Left lobe of liver (tissue), 2 donors: ENCODE measurements at regions not wholly inside any gene's neighbourhood (a gene's known extent, or its start where the extent isn't known, plus 50 kb on each side); places are given as distances from the start of the nearest gene placed in this dataset.

ENCODE experiments used
- ATAC-seq: fragments of 200-7000 bp; cut with Tn5 transposase; one replicate; pipeline ENCODE4 v1.9.1; 2020; ENCODE audit warnings: mild to moderate bottlenecking, moderate library complexity
- DNase-seq: peaks from one replicate; pipeline ENCODE4 v3.0.0-alpha.2; 2020; ENCODE audit warnings: low spot score
- donor health status: DM: no; HTN: no; CAD: no; lungs with moderate emphysema.
- donor health status: DM: no; HTN: yes; CAD: no.

DNA sequence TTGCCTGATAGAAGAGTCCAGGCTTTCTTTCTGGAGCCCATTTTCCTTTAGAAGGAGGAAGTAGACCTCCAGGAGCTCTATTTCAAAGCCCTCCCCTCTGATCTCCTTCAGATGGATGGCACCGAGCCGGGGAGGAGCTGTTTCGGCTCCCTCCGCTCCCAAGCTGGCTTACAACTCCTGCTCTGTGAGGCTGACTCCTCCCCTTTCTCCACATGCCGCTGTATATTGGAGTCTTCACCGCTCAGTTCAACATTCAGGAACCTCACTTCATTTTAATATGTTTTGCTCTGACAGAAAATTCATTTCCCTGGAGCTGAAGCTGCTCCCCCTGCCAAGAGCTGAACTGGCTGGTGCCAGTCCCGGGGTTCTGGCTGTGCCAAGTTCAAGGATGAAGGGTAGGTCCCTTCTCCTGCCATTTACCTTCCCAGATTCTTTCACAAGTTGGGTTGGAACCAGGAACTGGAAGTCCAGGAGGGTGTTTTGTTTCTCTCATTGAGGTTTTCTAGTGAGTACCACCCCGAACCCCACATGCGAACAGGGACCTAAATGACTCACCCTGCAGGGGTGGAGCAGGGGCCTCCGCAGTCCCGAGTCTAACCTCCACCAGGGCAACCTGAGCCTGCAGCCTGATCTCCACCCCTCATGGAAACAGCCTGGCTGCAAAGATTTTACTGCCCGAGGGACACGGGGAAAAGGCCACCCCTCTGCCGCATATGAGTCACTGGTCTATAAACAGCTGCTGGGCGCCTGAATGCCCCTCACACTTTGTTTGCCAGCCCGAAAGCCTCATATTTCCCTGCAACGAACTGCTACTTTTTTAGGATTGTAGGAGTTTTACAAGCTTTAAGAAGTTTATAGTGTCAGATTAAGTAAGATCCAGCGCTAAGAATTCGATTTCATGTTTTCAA lies 68.6 kb upstream of the FOXA2 start:
- ATAC-seq = no peak
- DNase-seq = no peak

DNA sequence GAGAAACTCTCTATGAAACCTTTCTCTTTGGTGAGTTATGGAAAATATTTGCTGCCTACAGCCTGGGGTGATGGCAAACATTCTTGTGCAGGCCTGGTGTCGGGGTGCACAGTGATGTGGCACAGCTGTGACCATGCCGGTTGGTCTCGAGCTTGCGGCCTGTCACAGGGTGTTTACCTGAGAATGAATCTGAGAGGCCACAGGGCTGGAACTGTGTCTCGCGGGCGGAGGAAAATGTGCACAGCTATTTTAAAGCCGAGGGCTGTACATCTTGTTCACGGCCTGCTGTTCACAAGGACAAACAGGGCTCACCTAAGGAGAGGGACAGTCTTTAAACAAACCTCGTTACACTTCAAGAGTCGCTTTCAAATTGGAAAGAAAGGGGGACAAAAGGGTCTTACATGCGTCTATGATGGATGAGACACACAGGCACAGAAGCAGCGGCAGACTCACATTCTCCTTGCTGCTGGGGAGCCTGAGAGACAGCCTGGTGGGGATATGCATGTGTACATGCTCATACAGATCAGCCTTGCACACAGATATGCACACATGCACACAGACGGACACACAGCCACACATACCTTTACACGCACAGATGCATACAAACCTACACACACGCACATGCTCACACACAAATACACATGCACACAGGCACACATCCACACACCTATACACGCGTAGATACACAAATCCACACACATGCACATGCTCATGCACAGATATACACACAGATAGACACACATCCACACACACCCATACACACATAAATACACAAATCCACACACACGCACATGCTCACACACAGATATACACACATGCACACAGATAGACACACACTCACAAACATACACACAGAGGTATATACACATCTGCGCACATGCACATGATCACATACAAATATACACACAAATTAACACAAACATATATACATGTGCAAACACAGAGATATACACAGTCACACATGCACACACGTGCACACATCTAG lies 69.6 kb upstream of the FOXA2 start:
- DNase-seq (no peak), ATAC-seq (no peak)

DNA sequence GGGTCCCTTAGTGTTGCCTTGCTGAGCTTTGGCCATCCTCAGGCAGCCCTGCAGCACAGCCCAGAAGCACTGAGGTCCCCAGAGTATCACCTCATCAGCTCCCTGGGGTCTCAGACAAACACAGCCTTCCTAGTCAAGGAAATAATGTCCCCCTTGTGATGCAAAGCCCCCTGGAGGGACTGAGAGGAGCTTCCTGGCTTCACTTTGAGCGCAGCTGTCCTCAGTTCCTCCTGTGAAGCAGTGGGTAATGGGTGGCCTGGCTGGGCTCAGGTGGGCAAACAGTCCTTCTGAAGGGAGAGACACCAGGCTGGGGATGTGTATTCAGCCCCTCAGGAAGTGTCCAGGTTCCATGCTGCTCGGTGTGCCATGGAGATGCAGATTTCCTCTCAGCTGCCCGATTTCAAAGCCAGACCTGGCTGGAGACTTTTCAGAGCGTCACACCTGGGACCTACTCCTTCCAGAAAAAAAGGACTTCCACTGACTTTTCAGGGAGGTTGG lies 79.2 kb upstream of the FOXA2 start:
- DNase-seq (no peak), ATAC-seq (no peak)

DNA sequence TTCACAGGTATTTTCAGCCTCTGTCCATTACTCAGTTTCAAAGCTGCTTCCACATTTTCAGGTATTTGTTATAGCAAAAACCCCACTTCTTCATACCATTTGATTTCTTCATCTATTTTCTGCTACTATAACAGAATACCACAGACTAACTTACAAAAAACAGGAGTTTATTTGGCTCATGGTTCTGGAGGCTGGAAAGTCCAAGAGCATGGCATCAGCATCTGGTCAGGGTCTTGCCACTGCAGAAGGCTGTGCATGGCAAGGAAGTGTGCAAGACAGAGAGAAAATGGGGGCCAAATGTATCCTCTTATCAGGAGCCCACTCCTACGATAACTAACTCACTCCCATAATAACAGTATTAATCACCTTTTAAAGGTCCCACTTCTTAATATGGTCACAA lies 82.8 kb upstream of the FOXA2 start:
- DNase-seq (no peak), ATAC-seq (no peak)

DNA sequence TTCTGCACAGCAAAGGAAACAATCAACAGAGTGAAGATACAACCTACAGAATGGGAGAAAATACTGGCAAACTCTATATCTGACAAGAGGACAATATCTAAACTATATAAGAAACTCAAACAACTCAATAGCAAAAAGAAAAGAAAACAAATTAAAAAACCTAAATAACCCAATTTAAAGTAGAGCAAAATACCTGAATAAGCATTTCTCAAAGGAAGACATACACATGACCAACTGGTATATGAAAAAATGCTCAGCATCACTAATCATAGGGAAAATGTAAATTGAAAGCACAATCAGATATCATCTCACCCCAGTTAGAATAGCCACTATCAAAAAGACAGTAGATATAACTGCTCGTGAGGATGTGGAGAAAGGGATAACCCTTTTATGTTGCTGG lies 87.8 kb upstream of the FOXA2 start:
- ATAC-seq (no peak), DNase-seq (no peak)

DNA sequence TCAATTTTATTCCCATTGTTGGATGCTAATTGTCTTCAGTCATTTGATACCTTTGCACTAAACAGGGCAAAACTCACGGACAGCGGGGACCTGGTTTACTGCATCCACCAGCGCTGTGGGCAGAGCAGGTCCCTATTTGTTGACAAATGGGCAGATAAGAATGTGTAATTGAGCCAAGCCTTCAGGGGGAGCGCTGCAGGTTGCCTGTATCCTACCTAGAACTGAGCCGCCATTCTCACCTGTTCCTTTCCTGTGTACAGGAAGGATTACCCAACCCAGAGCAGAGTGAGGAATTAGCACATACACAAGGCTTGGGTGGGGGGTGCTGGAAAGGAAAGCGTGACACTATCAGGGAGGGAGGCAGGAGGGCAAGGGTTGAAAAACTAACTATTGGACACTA lies 89.1 kb upstream of the FOXA2 start:
- DNase-seq = no peak
- ATAC-seq = no peak

DNA sequence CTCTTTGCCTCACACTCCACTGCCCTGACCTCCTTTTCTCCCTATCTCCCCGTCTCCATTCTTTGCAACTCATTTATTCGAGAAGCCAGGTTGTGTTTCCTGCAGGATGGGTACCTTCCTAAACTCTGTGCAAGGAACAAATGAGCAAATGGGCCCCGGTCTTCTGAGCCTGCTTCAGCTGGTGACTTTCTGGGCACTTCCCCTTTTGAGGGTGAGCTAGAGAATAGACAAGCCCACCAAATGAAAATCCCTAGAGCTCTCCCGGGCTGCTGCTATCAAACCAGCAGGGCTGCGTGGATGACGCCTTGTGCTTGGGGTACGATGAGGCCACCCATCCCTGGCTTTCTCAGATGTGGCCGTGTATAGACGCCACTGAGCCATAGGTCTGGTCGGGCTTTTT lies 91.0 kb upstream of the FOXA2 start:
- DNase-seq (no peak), ATAC-seq (no peak)

DNA sequence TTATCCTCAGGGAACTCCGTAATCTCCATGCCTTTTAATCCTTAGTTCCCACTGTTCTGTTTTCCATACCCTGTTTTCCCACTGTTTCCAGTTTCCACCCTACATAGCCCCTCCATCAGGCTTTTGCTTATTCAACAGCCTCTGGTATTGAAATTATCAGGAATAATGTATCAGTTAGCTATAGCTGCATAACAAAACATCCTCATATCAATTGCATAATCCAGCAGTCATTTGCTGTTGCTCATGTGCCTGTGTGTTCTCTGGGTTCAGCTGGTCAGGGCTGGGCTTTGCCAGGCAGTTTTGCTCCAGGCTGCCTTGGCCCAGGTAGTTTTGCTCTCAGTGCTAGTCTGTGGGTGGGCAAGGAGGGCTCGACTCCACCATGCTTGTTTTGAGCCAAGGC lies 94.3 kb upstream of the FOXA2 start:
- no peak for DNase-seq
- ATAC-seq = no peak

DNA sequence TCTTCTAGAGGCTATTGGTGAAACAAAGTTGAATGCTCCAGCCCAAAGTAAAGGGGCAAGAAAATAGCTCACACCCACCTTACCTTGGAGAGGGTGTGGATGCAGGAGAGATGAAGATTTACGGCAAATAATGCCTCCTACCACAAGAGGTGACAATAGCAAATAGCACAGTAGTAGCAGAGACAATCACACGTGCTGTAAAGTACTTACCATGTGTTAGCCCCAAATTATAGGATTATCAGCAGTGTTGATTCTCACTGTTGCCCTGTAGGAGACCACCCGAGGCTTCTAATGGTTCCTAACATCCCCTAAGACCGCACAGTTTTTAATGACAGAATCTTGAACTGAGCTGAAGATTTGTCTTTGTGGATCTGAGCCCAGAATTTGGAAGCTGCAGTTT lies 94.8 kb upstream of the FOXA2 start:
- ATAC-seq = no peak
- DNase-seq = no peak

DNA sequence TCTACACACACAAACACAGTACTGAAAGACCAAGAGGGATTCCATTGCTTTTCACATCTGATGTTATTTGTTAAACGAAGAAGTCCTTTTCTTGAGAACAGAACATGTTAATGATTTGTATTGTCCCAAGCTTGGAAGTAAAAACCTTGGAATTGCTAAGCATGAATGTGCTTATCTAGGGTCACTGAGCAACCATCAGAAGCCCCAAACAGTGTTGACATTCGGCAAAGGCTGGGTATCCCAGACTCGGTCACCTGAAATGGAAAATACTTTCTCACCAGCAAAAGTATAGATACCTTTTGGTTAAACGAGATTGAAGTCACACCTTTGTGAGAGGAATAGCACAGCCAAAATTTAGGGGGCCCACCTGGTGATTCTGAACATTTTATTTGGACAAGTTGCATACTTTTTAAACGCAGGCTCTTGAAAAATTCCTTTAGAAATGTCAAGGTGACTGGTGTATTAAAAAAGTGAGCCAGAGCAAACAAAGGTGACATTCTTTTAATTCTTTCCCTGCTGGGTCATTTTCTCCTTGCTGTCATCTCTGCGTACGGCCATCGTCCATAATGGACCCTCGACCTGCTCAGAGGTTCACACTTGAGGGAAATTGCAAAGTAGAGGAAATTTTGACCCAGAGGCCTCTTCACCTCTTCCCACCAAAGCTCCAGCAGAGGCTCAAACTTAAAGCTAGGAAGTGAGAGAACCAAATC lies 95.8 kb upstream of the FOXA2 start:
- ATAC-seq (no peak), DNase-seq (no peak)

DNA sequence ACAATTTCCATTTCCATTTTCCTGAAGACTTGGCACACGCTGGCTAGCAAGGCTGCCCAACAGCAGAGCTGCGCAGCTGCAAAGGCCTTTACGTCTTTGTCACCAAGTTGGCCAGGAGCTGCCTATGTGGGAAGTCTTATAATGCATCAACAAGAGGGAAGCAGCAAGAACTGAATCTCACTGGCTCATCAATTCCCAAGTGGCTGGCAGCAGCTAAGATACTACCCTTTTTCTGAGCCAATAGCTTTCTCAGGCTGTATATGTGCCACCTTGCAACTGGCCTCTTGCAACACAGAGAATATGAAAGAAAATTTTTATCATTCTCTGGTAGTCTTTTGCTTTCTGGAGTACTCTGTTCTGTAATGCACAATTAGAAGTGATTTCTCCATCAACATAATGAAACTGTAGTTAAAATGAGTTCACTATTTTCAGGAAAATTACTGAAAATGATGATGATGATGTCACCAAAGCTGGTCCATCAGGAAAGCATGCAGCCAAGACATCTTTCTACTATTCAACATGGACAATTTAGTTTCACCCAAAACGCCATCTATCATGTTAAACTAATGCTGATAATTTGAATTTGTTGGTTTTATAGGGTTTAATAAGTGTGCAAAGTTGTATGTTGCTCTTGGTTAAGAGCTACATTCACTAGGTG lies 97.3 kb upstream of the FOXA2 start:
- DNase-seq (no peak), ATAC-seq (no peak)

DNA sequence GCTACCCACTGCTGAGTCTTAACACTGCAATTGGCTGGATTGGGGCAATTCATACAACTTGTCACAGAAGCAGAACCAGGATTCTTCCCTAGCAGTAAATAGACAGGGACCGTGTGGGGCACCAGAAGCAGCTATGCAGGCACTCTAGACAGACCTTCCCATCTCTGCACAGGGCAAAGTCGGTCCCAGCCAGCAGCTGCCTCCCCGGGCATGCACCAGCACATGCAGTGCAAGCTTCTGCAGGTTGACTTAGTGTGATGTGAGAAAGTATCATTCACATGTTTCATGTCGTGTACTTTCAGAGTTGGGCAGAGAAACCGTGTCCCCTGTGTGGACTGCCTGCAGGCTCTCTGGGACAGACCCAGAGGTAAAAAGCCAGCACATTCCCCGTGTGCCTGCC lies 98.0 kb upstream of the FOXA2 start:
- ATAC-seq = no peak

DNA sequence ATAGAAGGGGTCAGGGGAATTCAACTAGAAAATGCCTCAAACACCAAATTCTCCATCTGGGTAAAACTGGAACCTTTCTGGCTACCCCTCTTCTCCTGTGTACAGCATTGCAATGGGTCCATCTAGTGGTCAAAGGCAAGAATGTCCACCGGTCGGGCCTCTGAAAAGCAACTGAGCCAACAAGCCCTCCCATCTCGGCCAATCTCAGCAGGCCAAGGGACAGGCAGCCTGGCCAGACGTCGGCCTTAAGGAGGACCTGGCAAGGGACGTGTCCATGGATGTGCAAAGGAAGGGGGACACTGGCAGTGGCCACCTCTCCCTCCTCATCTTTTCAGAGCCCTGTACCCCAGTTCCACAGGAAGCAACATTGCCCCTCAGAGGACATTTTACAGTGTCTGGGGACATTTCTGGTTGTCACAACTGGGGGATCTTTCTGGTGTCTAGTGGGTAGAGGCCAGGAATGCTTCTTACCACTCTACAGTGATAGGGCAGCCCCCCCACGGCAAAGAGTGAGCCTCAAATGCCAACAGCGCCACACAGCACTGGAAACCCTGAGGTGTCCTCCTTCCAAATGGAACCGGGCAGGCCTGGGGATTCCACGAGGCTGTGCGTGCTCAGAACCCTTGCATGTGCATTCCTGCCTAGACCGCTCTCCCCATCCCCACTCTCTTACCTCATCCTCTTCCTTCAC lies 99.8 kb upstream of the FOXA2 start:
- ATAC-seq (peak; percentile 96), DNase-seq (peak; percentile 66)

More for the DNA sequence above, 98.0 kb upstream of the FOXA2 start:
- no peak for DNase-seq

DNA sequence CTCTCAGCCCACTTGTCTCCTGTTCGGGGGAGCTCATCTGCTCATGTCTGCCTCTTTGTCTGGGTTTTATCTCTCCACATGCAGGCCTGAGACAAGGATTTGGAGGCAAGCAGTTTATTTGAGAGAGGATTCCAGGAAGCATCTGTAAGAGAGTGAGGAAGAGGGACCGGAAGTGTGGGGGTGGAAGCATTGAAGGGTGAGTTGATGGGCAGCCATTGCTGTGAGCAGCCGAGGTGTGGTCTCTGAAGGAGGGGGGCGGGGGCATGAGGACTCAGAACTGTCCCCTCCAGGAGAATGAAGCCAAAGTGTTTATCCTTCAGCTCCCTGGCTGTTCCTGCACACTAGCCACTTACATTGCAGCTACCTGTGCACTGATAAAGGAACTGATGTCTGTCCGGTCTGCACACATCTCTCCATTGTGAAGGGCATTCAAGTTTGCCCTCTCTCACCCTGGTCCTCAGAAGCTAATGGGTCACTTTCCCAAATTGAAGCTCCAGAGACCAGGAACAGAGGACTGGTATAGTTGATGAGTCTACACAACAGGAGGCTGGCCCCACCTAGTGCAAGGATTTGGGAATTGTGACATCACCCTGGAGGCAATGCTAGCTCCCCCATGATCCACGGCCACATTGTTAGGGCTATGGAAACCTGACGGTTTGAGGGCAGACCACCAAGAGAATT lies 100.5 kb upstream of the FOXA2 start:
- DNase-seq (no peak), ATAC-seq (peak; percentile 13)

DNA sequence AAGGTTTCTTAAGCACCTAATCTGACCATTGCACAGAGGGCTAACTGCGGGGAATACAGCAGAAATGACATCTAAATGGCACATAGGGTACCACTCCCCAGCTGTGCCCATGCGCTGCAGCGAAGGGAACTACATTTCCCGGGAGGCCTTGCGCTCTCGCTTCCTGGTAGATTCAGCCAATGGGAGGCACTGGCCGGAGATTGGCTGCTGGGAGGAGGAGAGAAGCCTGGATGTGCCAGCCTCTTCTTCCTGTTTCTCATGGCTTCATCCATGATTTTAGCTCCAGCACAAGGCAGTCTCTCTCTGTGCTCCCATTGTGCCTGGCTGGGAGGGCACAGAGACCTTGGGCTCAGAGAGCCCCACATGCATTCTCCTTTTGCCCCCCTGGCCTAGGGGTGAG lies 101.7 kb upstream of the FOXA2 start:
- DNase-seq (peak; percentile 53), ATAC-seq (peak; percentile 66)

DNA sequence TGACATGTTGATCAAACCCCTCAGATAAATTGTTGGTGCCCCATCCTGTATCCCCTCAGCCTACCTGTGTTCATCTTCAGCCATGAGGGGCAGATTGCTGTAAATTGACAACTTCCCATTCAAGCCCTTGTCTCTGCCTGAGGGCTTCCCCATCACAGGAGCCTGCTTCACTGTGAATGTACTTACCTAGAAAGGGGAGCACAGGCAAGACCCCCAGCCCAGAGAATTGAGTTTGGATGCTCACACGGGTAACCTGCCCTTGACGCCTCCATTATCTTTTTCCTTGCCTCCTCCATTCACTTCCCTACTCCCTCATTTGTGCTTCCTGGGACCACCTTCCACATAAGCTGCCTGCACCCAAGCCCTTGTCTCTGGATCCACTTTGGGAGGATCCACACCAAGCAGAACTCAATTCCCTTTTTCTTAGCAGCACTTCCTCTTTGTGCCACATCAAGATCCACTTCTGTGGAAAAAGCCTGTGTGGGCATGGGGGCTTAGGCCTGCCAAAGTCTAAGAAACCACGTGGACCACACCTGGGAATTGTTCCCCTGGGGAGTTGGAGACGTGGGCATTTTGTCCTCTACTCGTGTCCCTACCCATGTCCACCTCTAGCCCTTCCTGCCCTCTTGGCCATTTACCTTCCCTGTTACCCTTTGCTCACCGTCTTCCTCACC lies 103.4 kb upstream of the FOXA2 start:
- ATAC-seq (no peak), DNase-seq (no peak)

DNA sequence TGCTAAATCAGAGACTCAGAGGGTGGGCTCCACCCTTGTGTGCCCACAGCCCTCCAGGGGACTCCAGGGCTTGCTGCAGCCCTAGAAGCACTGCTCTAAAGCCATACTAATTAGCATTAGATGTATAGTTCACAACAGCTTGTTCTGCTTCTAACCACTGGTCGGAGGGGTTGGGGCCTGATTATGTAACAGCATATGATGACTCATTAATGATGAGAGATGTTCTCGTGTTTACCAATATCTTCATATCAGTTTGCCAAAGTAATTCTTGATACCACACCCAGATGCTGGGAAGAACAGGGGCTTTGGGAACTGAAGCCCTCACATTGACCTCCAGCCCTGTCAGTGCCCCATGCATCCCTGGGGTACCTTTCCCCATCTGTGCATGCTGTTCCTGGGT lies 104.1 kb upstream of the FOXA2 start:
- no peak for DNase-seq
- ATAC-seq = no peak

DNA sequence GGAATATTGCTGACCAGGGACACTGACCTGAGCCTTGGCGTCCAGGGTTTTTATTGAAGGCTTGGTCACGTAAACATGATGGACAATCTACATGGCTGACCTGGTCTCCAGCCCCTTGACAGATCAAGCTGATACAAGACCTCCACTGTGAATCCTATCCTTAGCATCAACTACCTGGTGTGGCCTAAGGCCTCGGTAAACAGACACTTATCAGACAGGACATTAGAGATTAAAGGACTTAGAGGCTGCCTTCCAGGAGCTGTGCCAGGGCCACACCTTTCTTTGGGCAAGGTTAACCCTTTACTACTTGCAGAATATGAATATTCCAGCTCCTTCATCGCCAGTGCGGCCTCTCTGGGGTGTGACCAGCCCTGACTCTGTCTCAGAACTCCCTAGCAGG lies 104.9 kb upstream of the FOXA2 start:
- DNase-seq (no peak), ATAC-seq (no peak)

DNA sequence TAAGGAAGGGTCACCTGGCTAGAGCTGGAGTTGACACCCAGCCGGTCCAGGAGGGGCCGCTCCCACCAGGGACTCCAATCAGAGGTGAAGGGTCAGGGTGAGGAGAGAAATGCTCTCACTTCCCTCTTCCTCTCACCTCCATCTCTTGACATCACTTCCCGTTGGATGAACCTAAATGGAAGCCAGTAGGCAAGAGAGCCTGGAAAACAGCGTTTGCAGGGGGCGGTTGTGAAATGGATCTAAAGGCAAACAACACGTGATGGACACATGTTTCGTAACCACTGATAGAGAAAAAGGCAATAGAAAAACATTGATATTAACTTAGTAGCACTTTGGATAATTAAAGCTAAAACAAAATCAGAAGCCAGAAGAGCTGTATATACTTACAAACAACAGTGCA lies 105.6 kb upstream of the FOXA2 start:
- ATAC-seq (peak; percentile 42), DNase-seq (peak; percentile 52)
